HEK293T (cell line): ENCODE measurements at regions not wholly inside any gene's neighbourhood (a gene's known extent, or its start where the extent isn't known, plus 50 kb on each side); places are given as distances from the start of the nearest gene placed in this dataset.

Experiments used
- BHLHE40 ChIP-seq: fragments of 450-650 bp; IDR thresholded peaks from 2 replicates; pipeline ENCODE4 v1.6.1; 2016; ENCODE audit warnings: mild to moderate bottlenecking, moderate library complexity, borderline replicate concordance
- CTBP1 ChIP-seq: fragments of 450-650 bp; IDR thresholded peaks from 2 replicates; pipeline ENCODE4 v1.6.1; 2016; ENCODE audit warnings: borderline replicate concordance
- ELF4 ChIP-seq: fragments of 450-650 bp; IDR thresholded peaks from 2 replicates; pipeline ENCODE4 v1.6.1; 2017; ENCODE audit warnings: antibody characterized with exemption
- FOXA1 ChIP-seq: fragments of 450-650 bp; IDR thresholded peaks from 2 replicates; pipeline ENCODE4 v1.6.1; 2016; ENCODE audit warnings: mild to moderate bottlenecking
- FOXM1 ChIP-seq: fragments of 450-650 bp; IDR thresholded peaks from 2 replicates; pipeline ENCODE4 v1.6.1; 2017; ENCODE audit warnings: mild to moderate bottlenecking, borderline replicate concordance
- HDGF ChIP-seq: fragments of 450-650 bp; IDR thresholded peaks from 2 replicates; pipeline ENCODE4 v1.6.1; 2017; ENCODE audit warnings: antibody characterized with exemption, borderline replicate concordance
- SP1 ChIP-seq: fragments of 450-650 bp; IDR thresholded peaks from 2 replicates; pipeline ENCODE4 v1.6.1; 2017
- TARDBP ChIP-seq: fragments of 450-650 bp; IDR thresholded peaks from 2 replicates; pipeline ENCODE4 v1.6.1; 2016
- ZNF384 ChIP-seq: fragments of 450-650 bp; IDR thresholded peaks from 2 replicates; pipeline ENCODE4 v1.6.1; 2016
- TF ChIP-seq, protein P1 (sequence below): fragments of 450-650 bp; IDR thresholded peaks from 2 replicates; pipeline ENCODE4 v1.6.1; 2016

DNA sequence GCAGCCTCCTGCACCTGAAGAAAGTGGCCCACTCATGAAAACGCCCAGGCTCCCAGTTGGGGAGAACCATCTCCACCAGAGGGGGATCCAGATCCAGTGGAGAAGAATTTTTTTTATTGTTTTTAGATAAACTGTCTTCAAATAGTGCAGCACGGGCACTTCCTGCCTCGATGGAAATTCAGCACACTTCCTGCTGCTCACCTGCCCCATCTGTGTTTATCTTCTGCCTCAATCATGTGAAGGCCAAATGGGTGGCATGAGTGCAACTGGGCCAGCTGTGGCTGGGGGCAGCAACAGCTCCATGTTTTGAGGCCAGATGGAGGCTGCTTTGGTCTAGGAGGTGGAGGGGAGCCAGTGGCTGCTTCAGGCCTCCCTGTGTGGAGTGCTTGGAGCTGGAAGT is 75.9 kb upstream of the WSB1 start:
- TF ChIP-seq ELF4 (no peak), BHLHE40 (no peak), FOXA1 (no peak), FOXM1 (no peak), CTBP1 (no peak), SP1 (no peak), ZNF384 (no peak), HDGF (no peak), TARDBP (no peak)
- TF ChIP-seq, protein P1, sequence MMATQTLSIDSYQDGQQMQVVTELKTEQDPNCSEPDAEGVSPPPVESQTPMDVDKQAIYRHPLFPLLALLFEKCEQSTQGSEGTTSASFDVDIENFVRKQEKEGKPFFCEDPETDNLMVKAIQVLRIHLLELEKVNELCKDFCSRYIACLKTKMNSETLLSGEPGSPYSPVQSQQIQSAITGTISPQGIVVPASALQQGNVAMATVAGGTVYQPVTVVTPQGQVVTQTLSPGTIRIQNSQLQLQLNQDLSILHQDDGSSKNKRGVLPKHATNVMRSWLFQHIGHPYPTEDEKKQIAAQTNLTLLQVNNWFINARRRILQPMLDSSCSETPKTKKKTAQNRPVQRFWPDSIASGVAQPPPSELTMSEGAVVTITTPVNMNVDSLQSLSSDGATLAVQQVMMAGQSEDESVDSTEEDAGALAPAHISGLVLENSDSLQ: no peak
